GM18861 (cell line): ENCODE measurements at regions not wholly inside any gene's neighbourhood (a gene's known extent, or its start where the extent isn't known, plus 50 kb on each side); places are given as distances from the start of the nearest gene placed in this dataset.
"Not testable (repeated sequence)": the region's sequence is repeated elsewhere in the genome, so short reads cannot be mapped to it uniquely, and the experiment has no call there.

Source experiments
- ATAC-seq: cut with Tn5 transposase; IDR thresholded peaks from one replicate; pipeline ENCODE4 v1.9.1; 2021; ENCODE audit not compliant: unreplicated experiment

- ATAC-seq: no peak
Observed at GRCh38 chr4:28834120-28834519, 1886.0 kb upstream of the PCDH7 start.

GRCh38 chr4:28835501-28835900, 1884.7 kb upstream of the PCDH7 start:
- ATAC-seq: no peak

GRCh38 chr4:28842271-28842670, 1877.9 kb upstream of the PCDH7 start:
- ATAC-seq: no peak

GRCh38 chr4:28845158-28845557, 1875.0 kb upstream of the PCDH7 start:
- ATAC-seq: no peak

GRCh38 chr4:28857028-28857427, 1863.1 kb upstream of the PCDH7 start:
- ATAC-seq: not testable (repeated sequence)

- ATAC-seq: no peak
Observed at GRCh38 chr4:28868841-28869240, 1851.3 kb upstream of the PCDH7 start.

GRCh38 chr4:28879178-28879577, 1841.0 kb upstream of the PCDH7 start:
- ATAC-seq: no peak

GRCh38 chr4:28879900-28880299, 1840.3 kb upstream of the PCDH7 start:
- no peak for ATAC-seq

GRCh38 chr4:28883211-28883610, 1837.0 kb upstream of the PCDH7 start:
- no peak for ATAC-seq

GRCh38 chr4:28886934-28887333, 1833.2 kb upstream of the PCDH7 start:
- no peak for ATAC-seq

GRCh38 chr4:28890949-28891775, 1829.0 kb upstream of the PCDH7 start:
- ATAC-seq: no peak

- no peak for ATAC-seq
Observed at GRCh38 chr4:28913466-28913865, 1806.7 kb upstream of the PCDH7 start.

- ATAC-seq: no peak
Observed at GRCh38 chr4:28916585-28916984, 1803.6 kb upstream of the PCDH7 start.

GRCh38 chr4:28918871-28919270, 1801.3 kb upstream of the PCDH7 start:
- ATAC-seq: no peak

GRCh38 chr4:28921886-28922285, 1798.3 kb upstream of the PCDH7 start:
- ATAC-seq: no peak

- no peak for ATAC-seq
Observed at GRCh38 chr4:28926156-28926555, 1794.0 kb upstream of the PCDH7 start.

GRCh38 chr4:28942631-28943030, 1777.5 kb upstream of the PCDH7 start:
- ATAC-seq: no peak

GRCh38 chr4:28947374-28947773, 1772.8 kb upstream of the PCDH7 start:
- no peak for ATAC-seq

GRCh38 chr4:28948501-28948900, 1771.7 kb upstream of the PCDH7 start:
- ATAC-seq: no peak

- no peak for ATAC-seq
Observed at GRCh38 chr4:28966982-28967381, 1753.2 kb upstream of the PCDH7 start.

GRCh38 chr4:28973587-28974350, 1746.4 kb upstream of the PCDH7 start:
- ATAC-seq: no peak

GRCh38 chr4:28976369-28976768, 1743.8 kb upstream of the PCDH7 start:
- no peak for ATAC-seq
